ENCODE measurements at regions not wholly inside any gene's neighbourhood (a gene's known extent, or its start where the extent isn't known, plus 50 kb on each side); places are given as distances from the start of the nearest gene placed in this dataset.

- DNase-seq: no peak
Measured at GRCh38 chr3:126266291-126266840, 86.0 kb upstream of the ALDH1L1 start.

DNA sequence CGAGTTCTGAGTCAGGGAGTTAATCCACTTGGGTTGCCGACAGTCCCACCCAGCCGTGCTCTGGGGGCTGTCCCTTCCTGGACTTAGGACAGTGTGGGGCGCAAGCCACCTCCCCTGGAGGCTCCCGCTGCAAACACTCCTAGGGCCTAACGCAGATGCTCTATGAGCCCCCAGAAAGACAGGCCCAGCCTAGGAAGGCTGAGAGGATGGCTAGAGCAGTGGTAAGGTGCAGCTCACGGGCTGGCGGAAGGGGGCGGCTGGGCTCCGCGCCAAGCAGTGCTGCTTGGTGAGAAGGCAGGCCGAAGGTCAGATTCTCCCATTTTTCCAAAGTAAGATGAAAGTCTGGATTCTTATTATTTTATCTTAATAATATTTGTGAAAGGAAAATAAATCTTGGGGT, 84.6 kb upstream of the ALDH1L1 start:
- DNase-seq: no peak

DNA sequence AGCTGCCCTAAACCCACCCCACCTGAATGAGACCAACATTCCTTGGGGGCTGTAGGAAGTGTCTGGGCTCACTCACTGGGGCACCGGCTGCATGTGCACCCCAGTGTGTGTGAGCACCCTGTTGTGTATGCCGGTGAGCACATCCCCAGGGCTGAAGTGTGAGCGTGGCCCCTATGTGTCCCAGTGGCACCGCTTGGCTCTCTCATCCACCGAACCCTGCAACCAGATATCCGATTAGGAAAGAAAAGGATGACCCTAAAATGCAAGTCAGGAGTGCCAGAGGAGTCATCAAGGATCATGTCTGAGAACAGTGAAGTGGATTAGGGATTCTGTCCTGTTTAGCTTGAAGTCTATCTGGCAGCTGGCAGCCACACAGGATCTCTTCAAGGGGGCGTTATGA, 84.0 kb upstream of the ALDH1L1 start:
- no peak for DNase-seq

DNA sequence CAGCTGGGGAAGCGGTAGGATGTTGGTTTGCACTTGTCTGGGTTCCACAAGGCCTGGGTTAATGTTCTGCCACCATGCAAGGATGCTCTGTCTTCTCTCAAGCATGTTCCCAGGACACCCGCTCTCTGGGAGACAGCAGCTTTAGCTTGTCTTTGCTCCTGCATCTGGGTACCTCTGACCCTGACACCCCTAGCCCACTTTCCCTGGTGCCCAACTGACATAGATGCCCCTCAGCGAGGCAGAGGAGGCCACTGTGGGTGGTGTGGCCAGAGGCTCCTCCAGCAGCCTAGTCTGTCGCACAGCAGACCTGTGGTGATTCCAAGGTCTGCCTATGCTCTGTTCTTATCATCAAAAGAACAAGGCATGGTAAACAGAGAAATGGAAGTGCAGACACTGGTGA, 83.6 kb upstream of the ALDH1L1 start:
- DNase-seq: no peak

DNA sequence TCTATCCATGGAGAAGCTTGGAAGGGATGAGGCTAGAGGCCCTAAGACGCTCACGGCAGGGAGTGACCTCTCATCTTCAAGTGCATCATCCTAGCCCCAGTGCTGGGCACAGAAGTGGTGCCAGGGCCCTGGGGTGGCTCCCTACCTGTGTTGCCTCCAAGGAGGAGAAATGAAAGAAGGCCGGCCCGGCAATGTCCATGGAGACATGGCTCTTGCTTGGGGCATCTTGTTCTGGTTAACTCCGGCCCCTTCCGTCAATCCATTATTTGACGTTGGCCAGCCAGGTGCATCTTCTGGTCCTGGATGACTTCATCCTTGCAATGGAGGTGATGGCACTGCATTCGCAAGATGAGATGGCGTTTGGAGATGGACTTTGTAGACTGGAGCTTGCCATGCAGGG, 83.2 kb upstream of the ALDH1L1 start:
- DNase-seq: no peak

- DNase-seq: no peak
Measured at GRCh38 chr3:126262227-126262626, 81.8 kb upstream of the ALDH1L1 start.

- DNase-seq: peak; percentile 8
Measured at GRCh38 chr3:126261037-126261436, 80.7 kb upstream of the ALDH1L1 start.

DNA sequence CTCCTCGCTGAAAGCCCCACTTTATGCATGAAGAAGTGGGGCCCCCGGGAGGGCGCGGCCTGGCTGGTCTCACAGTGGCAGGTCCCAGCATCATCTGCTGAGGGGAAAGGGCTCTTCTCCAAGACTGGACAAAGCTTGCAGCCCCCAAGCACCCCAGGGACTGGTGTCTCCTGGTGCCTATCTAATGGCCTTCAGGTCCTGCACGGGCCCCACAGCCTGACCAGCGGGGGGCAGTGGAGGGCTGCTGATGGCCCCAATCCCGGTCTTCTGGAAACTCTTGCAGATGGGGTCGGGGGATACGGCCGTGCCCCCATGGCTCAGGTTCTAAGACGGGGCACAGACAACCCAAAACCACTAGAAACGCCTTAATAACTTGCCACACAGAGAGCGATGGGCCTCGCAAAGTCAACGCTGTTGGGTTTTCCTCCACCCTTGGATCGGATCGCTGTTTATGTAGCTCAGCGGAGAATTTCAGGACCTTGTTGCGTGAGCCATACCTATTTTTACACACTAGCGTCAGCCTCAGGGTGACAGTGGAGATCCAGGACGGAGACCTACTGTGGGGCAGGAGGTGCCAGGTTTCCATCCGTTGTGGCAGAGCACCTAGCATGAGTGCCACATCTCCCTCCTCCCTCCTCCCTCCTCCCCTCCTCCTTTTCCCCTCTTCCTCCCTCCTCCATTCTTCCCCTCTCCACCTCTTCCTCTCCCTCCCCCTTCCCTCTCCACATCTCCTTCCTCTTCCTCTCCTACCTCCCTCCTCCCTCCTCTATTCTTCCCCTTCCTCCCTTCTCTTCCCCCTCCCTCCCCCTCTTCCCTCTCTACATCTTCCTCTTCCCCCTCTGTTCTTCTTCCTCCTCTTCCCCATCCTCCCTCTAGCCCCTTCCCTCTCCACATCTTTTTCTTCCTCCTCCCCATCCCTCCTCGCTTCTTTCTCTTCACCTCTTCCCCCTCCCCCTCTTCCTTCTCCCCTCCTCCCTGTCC, 79.3 kb upstream of the ALDH1L1 start:
- peak; percentile 15 for DNase-seq

DNA sequence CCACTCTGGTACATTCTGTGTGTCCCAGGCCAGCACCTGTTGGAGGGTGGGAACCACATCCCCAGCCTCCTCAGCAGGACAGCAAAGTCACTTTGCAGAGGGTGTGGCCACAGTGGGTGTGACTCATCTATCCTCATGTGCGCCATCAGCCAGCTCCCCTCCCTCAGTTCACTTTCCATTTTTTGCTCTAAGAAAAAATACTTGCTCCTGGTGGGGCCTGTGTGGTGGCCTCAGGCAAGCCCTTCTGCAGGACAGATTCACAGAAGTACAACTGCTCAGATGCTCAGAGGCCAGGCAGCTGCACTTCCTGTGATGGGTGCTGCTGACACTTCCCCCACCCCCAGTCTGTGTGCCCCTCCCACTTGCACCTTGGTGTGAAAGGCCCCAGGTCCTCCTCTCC, 78.3 kb upstream of the ALDH1L1 start:
- peak; percentile 12 for DNase-seq

DNA sequence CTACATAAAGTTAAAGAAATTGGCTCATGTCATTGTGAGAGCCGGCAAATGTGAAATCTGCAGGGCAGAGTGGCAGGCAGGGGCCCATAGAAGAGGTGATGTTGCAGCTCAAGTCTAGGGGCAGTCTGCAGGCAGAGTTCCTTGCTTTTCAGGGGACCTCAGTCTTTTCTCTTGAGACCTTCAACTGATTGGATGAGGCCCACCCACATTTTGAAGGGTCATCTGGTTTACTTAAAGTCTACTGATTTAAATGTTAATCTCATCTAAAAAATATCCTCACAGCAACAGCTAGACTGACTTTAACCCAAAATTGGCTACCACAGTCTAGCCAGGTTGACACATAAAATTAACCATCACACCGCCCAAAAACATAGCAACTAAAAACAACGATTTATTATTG, 77.6 kb upstream of the ALDH1L1 start:
- DNase-seq: no peak

- no peak for DNase-seq
Measured at GRCh38 chr3:126257174-126257573, 76.8 kb upstream of the ALDH1L1 start.

- no peak for DNase-seq
Measured at GRCh38 chr3:126256251-126256650, 75.9 kb upstream of the ALDH1L1 start.

DNA sequence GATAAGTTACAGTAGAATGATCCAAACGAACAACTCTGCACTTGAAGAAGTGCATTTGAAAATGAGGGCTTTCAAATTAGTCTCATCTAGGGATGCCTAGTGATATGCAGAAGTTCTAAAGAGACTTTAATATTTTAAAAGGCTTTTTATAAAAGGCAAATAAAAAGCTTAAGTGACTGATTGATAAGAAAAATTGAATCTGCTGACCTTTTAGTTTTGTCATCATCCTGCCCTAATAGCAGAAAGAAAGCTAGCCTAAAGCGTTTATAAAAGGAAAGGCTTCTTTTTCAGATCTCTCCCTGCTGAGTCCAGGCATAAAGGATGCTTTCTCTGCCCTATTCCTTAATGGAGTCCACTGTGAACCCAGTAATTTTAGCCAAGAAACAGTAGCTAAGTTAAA, 72.7 kb upstream of the ALDH1L1 start:
- no peak for DNase-seq

DNA sequence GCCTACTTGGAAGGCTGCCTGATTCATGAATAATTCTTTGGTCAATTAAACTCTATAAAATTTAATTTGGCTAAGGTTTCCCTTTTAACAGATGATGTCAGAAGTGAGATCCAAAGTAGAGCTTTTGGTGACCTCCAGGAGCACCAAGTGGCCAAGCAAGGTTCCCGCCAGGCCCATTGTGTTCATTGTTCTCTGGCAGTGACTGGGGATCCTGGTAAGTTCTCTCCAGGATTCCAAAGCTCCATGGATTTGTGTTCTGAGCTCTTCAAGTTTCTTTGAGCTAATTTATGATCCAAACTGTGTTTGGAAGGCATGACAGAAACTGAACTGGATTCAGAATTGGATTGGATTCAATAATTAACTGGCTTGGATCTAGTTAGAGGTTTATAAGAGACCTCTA, 72.0 kb upstream of the ALDH1L1 start:
- DNase-seq: no peak

GRCh38 chr3:126245811-126246727, 65.7 kb upstream of the ALDH1L1 start:
- peak; percentile 32 for DNase-seq
